AG04450 (cell line): ENCODE measurements at regions not wholly inside any gene's neighbourhood (a gene's known extent, or its start where the extent isn't known, plus 50 kb on each side); places are given as distances from the start of the nearest gene placed in this dataset.

ENCODE experiments used
- CTCF ChIA-PET: fragments of 300-600, 350-600 bp; formaldehyde crosslinking; extraction: SDS; loops from one replicate; lab custom pipeline; 2022; ENCODE audit warnings: antibody characterized with exemption, inconsistent platforms; lab: Charles Lee
- POLR2A ChIA-PET: fragments of 350-600 bp; formaldehyde crosslinking; extraction: SDS; loops from one replicate; lab custom pipeline; 2021; ENCODE audit warnings: antibody characterized with exemption, inconsistent platforms; lab: Yijun Ruan, JAX
- DNase-seq: peaks from one replicate; pipeline ENCODE4 v3.0.0-alpha.2; 2011; ENCODE audit warnings: low read depth, low spot score
- H3K27ac ChIP-seq: one replicate; pipeline ENCODE4 v1.5.1; 2012; ENCODE audit warnings: low read depth, low read length, control low read depth
- H3K27me3 ChIP-seq: one replicate; pipeline ENCODE4 v1.6.0; 2012; ENCODE audit warnings: low read length; ENCODE audit not compliant: control insufficient read depth, insufficient read depth
- H3K4me3 ChIP-seq: 2 replicates; pipeline ENCODE4 v1.5.1; 2011; ENCODE audit warnings: mild to moderate bottlenecking, low read depth, low read length, control low read depth
- H3K9me3 ChIP-seq: 2 replicates; pipeline ENCODE4 v1.5.1; 2012; ENCODE audit warnings: low read length; ENCODE audit not compliant: control insufficient read depth, insufficient read depth
- CTCF ChIP-seq: IDR thresholded peaks from 2 replicates; pipeline ENCODE4 v1.5.1; 2011; ENCODE audit warnings: low read depth, low read length, control low read depth, inconsistent platforms

GRCh38 chr1:157893686-157894085, 52.1 kb upstream of the CD5L start:
- POLR2A ChIA-PET: no interaction called here
- TF ChIP-seq CTCF: no peak
- H3K4me3 ChIP-seq: no peak overlapping the region
- DNase-seq: no peak
- CTCF ChIA-PET: no interaction called here
- H3K27me3 ChIP-seq: no peaks in the 10 kb centered on the region
- no peaks in the 10 kb centered on the region for H3K9me3 ChIP-seq
- no peak overlapping the region for H3K27ac ChIP-seq

- TF ChIP-seq CTCF: no peak
- Histone ChIP-seq H3K9me3 (no peaks in the 10 kb centered on the region), H3K27me3 (no peaks in the 10 kb centered on the region), H3K27ac (no peak overlapping the region), H3K4me3 (no peak overlapping the region)
- CTCF ChIA-PET: no interaction called here
- POLR2A ChIA-PET: no interaction called here
- no peak for DNase-seq
Observed at GRCh38 chr1:157894613-157895165, 53.1 kb upstream of the CD5L start.

- no peaks in the 10 kb centered on the region for H3K9me3 ChIP-seq
- TF ChIP-seq CTCF: no peak
- no peaks in the 10 kb centered on the region for H3K27me3 ChIP-seq
- no peak for DNase-seq
- ChIA-PET CTCF (interaction anchor here (1.1 kb wide), 1 partner anchor 214 kb away, joined by 4 read pairs; no protein-coding TSS in a partner anchor), POLR2A (no interaction called here)
- H3K4me3 ChIP-seq: no peak overlapping the region
- no peak overlapping the region for H3K27ac ChIP-seq
Observed at GRCh38 chr1:157910270-157910669, 68.7 kb upstream of the CD5L start.

- ChIA-PET POLR2A (no interaction called here), CTCF (no interaction called here)
- no peaks in the 10 kb centered on the region for H3K9me3 ChIP-seq
- TF ChIP-seq CTCF: no peak
- no peak overlapping the region for H3K27ac ChIP-seq
- H3K4me3 ChIP-seq: no peak overlapping the region
- H3K27me3 ChIP-seq: peaks cover 2% of the 10 kb centered on the region
- no peak for DNase-seq
Observed at GRCh38 chr1:157915859-157916258, 74.3 kb upstream of the CD5L start.

- no peak overlapping the region for H3K4me3 ChIP-seq
- H3K27ac ChIP-seq: no peak overlapping the region
- no peak for DNase-seq
- H3K27me3 ChIP-seq: peaks cover 3% of the 10 kb centered on the region
- ChIA-PET CTCF (no interaction called here), POLR2A (no interaction called here)
- no peak for TF ChIP-seq CTCF
- H3K9me3 ChIP-seq: no peaks in the 10 kb centered on the region
Observed at GRCh38 chr1:157916887-157917570, 75.4 kb upstream of the CD5L start.
